HepG2 (cell line): ENCODE measurements at regions not wholly inside any gene's neighbourhood (a gene's known extent, or its start where the extent isn't known, plus 50 kb on each side); places are given as distances from the start of the nearest gene placed in this dataset.

Experiments
- ATAC-seq: fragments of 200-7000 bp; cut with Tn5 transposase; 3 replicates; pipeline ENCODE4 v1.9.1; 2020; ENCODE audit warnings: mild to moderate bottlenecking, moderate library complexity
- BruUV-seq: library from RNA; stranded (reverse); fragments of 400-500 nt; replicated peaks from 2 replicates; lab custom pipeline; 2021; lab: Mats Ljungman, UMichigan
- CTCF ChIA-PET: fragments of 300-600 bp; formaldehyde crosslinking; extraction: SDS; loops from one replicate; lab custom pipeline; 2021; ENCODE audit warnings: low total read pairs, inconsistent platforms, low intra/inter-chr PET ratio; lab: Yijun Ruan, JAX
- POLR2A ChIA-PET: fragments of 350-600 bp; sonication (Branson Sonifier 250); formaldehyde crosslinking; loops from one replicate; lab custom pipeline; 2020; ENCODE audit warnings: antibody characterized with exemption, inconsistent platforms; lab: Yijun Ruan, JAX
- DNase-seq: peaks from one replicate; pipeline ENCODE4 v3.0.0-alpha.2; 2015; ENCODE audit warnings: low spot score
- FAIRE-seq: peaks from 3 replicates; lab custom pipeline; 2011; peaks lifted over from hg19 to GRCh38; lab: Jason Lieb, UNC
- H2AFZ ChIP-seq: one replicate; pipeline ENCODE4 v1.6.1; 2011; ENCODE audit warnings: low read length, inconsistent platforms
- H3K27ac ChIP-seq: fragments of 300-600 bp; 3 replicates; pipeline ENCODE4 v1.8.0; 2011; ENCODE audit warnings: mixed run types, mild to moderate bottlenecking, mixed read lengths, low read length, inconsistent platforms; ENCODE audit not compliant: insufficient read depth; ENCODE audit errors: extremely low read length
- H3K27me3 ChIP-seq, 2 experiments: fragments of 200-600 bp in 1 of 2; 2 replicates in 1 of 2; 3 replicates in 1 of 2; pipeline versions ENCODE4 v1.6.0 to v1.8.0; 2011; ENCODE audit warnings: low read length in 2 of 2, mild to moderate bottlenecking in 2 of 2, moderate library complexity in 2 of 2, inconsistent platforms in 1 of 2; ENCODE audit not compliant: insufficient read depth in 2 of 2, control insufficient read depth in 1 of 2
- H3K36me3 ChIP-seq, 2 experiments: fragments of 200-600 bp in 1 of 2; replicated peaks in 1 of 2; 2 replicates in 1 of 2; 3 replicates in 1 of 2; pipeline versions ENCODE4 v1.5.1 to v1.8.0; 2011; ENCODE audit warnings: low read length in 2 of 2, inconsistent platforms in 1 of 2; ENCODE audit not compliant: insufficient read depth in 2 of 2, control insufficient read depth in 1 of 2
- H3K4me1 ChIP-seq: 2 replicates; pipeline ENCODE4 v1.5.1; 2012; ENCODE audit warnings: low read length, inconsistent platforms; ENCODE audit not compliant: insufficient read depth
- H3K4me2 ChIP-seq: 2 replicates; pipeline ENCODE4 v1.6.0; 2011; ENCODE audit warnings: low read depth, low read length, inconsistent platforms
- H3K4me3 ChIP-seq, 3 experiments: fragments of 200-600 bp in 1 of 3; sonication (generic), shearing (Covaris generic) in 1 of 3; replicated peaks in 1 of 3; 2 replicates each; pipeline ENCODE4 v1.5.1; 2011 to 2016; ENCODE audit warnings: low read length in 3 of 3, inconsistent platforms in 2 of 3, low read depth in 2 of 3, mild to moderate bottlenecking in 2 of 3, control low read depth in 1 of 3, mixed read lengths in 1 of 3; ENCODE audit not compliant: insufficient read depth in 1 of 3
- H3K79me2 ChIP-seq: one replicate; pipeline ENCODE4 v1.6.1; 2011; ENCODE audit warnings: low read length, inconsistent platforms; ENCODE audit not compliant: insufficient read depth
- H3K9ac ChIP-seq: 2 replicates; pipeline ENCODE4 v1.6.0; 2011; ENCODE audit warnings: mild to moderate bottlenecking, low read depth, low read length, inconsistent platforms; ENCODE audit not compliant: insufficient read depth
- H3K9me3 ChIP-seq: 2 replicates; pipeline ENCODE4 v1.5.1; 2012; ENCODE audit warnings: mild to moderate bottlenecking, low read length
- H4K20me1 ChIP-seq: 2 replicates; pipeline ENCODE4 v1.6.0; 2011; ENCODE audit warnings: inconsistent platforms, mild to moderate bottlenecking, low read length, moderate library complexity; ENCODE audit not compliant: insufficient read depth
- ELF1 ChIP-seq: sonication (generic); formaldehyde crosslinking; IDR thresholded peaks from 2 replicates; pipeline ENCODE4 v1.4.0; 2020; ENCODE audit warnings: missing genetic modification reagents
- MAFF ChIP-seq: IDR thresholded peaks from 2 replicates; pipeline ENCODE4 v1.6.1; 2011; ENCODE audit warnings: low read depth, low read length, improper control_type of control experiment
- MAFK ChIP-seq, 2 experiments: IDR thresholded peaks in 1 of 2; conservative IDR thresholded peaks in 1 of 2; 2 replicates each; pipeline ENCODE4 v1.6.1; 2011; ENCODE audit warnings: improper control_type of control experiment in 2 of 2, low read length in 2 of 2
- POLR2A ChIP-seq, 2 experiments: IDR thresholded peaks; 2 replicates each; pipeline ENCODE4 v1.6.1; 2011; ENCODE audit warnings: low read depth in 2 of 2, low read length in 2 of 2, mild to moderate bottlenecking in 1 of 2, moderate library complexity in 1 of 2; ENCODE audit not compliant: insufficient read depth in 1 of 2
- ZNF496 ChIP-seq: sonication (generic); formaldehyde crosslinking; IDR thresholded peaks from 2 replicates; pipeline ENCODE4 v1.8.1; 2023; ENCODE audit warnings: mild to moderate bottlenecking, moderate library complexity, missing genetic modification reagents; ENCODE audit not compliant: insufficient replicate concordance
- ZNF501 ChIP-seq: sonication (generic); formaldehyde crosslinking; IDR thresholded peaks from 2 replicates; pipeline ENCODE4 v1.5.1; 2020; ENCODE audit warnings: mild to moderate bottlenecking, moderate library complexity, missing genetic modification reagents
- ZNF672 ChIP-seq: sonication (generic); formaldehyde crosslinking; IDR thresholded peaks from 2 replicates; pipeline ENCODE4 v1.8.1; 2022; ENCODE audit warnings: missing genetic modification reagents
- ZNF674 ChIP-seq: sonication (generic); formaldehyde crosslinking; IDR thresholded peaks from 2 replicates; pipeline ENCODE4 v1.5.0; 2020; ENCODE audit warnings: low read depth, mild to moderate bottlenecking, missing genetic modification reagents
- ZSCAN9 ChIP-seq: IDR thresholded peaks from 2 replicates; pipeline ENCODE4 v1.6.1; 2016; ENCODE audit warnings: borderline replicate concordance
- WGBS: methylation state at CpG from one replicate; pipeline ENCODE4 v1.1.6; 2017; ENCODE audit warnings: low lambda C conversion rate; 5-methylcytosine and 5-hydroxymethylcytosine counted together
- in situ Hi-C: cut with HindIII; loops from 2 replicates; pipeline ENCODE4 v1.10.0; 2017; ENCODE audit warnings: low pct_unique_long_range_greater_than_20kb; ENCODE audit not compliant: extremely low pct_ligation_motif_present
- intact Hi-C: fragments of 100-400 bp; cut with micrococcal nuclease; formaldehyde crosslinking; loops from one replicate; pipeline ENCODE4 v1.10.0; 2022; ENCODE audit not compliant: unreplicated experiment
- TF ChIP-seq, protein P1 (sequence below): sonication (generic); formaldehyde crosslinking; IDR thresholded peaks from 2 replicates; pipeline ENCODE4 v1.4.0; 2020; ENCODE audit warnings: missing genetic modification reagents, low read depth, mild to moderate bottlenecking, borderline replicate concordance
- TF ChIP-seq, protein P2 (sequence below): IDR thresholded peaks from 2 replicates; pipeline ENCODE4 v1.6.1; 2016; ENCODE audit warnings: low read depth, borderline replicate concordance
- TF ChIP-seq, protein P3 (sequence below): sonication (generic); formaldehyde crosslinking; IDR thresholded peaks from 2 replicates; pipeline ENCODE4 v1.5.0; 2020; ENCODE audit warnings: mild to moderate bottlenecking, low read depth, missing genetic modification reagents, borderline replicate concordance

DNA sequence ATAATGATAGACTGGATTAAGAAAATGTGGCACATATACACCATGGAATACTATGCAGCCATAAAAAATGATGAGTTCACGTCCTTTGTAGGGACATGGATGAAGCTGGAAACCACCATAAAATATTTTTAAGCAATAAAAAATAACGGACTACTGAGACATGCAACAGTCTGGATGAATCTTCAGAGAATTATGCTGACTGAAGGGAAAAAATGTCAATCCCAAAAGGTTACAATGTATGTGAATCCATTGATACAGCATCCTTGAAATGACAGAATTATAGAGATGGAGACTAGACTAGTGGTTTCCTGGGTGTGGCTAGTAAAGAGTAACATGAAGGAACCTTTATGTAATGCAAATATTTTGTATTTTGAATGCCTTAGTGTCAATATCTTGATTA, 1808.6 kb upstream of the NUDT12 start:
- in situ Hi-C loops (no loop called here), intact Hi-C loops (no loop called here)
- ATAC-seq = no peak
- no peaks in the 10 kb centered on the region for H3K36me3 ChIP-seq
- H3K4me2 ChIP-seq = no peak overlapping the region
- no peaks in the 10 kb centered on the region; the same call in 1 of the 2 replicates for H3K9me3 ChIP-seq
- H4K20me1 ChIP-seq = no peaks in the 10 kb centered on the region
- TF ChIP-seq ZNF501 (CRISPR knock-in tag) = no peak
- TF ChIP-seq ZNF672 (CRISPR knock-in tag) = no peak
- TF ChIP-seq ZSCAN9 (CRISPR knock-in tag) = no peak
- no peak for TF ChIP-seq POLR2A (IDR thresholded peaks at IDR 0.05; ENCODE audit: insufficient read depth in 1 of 2, low read depth in 2 of 2, low read length in 2 of 2)
- TF ChIP-seq, protein P1, sequence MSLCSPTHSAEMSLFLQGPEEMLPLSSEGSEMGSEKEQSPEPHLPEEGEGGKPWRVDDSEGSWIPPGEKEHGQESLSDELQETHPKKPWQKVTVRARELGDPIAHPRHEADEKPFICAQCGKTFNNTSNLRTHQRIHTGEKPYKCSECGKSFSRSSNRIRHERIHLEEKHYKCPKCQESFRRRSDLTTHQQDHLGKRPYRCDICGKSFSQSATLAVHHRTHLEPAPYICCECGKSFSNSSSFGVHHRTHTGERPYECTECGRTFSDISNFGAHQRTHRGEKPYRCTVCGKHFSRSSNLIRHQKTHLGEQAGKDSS (CRISPR knock-in tag) = no peak
- TF ChIP-seq, protein P2, sequence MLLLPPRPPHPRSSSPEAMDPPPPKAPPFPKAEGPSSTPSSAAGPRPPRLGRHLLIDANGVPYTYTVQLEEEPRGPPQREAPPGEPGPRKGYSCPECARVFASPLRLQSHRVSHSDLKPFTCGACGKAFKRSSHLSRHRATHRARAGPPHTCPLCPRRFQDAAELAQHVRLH (CRISPR knock-in tag) = no peak
- TF ChIP-seq ZNF674 = no peak
- TF ChIP-seq MAFF = peak; percentile 84
- peak; percentile 83 to 92 for TF ChIP-seq MAFK (conservative IDR thresholded peaks at IDR 0.05 in 1 of 2, IDR thresholded peaks at IDR 0.05 in 1 of 2; ENCODE audit: low read length in 2 of 2)
- TF ChIP-seq ELF1 (CRISPR knock-in tag) = no peak
- TF ChIP-seq, protein P3, sequence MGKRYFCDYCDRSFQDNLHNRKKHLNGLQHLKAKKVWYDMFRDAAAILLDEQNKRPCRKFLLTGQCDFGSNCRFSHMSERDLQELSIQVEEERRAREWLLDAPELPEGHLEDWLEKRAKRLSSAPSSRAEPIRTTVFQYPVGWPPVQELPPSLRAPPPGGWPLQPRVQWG (CRISPR knock-in tag) = no peak
- no peak for TF ChIP-seq ZNF496 (CRISPR knock-in tag)
- H3K4me3 ChIP-seq = no peak overlapping the region
- no peak for FAIRE-seq
- H3K79me2 ChIP-seq = no peaks in the 10 kb centered on the region
- no TSS peak for BruUV-seq
- WGBS = 9% methylated on average over 2 of the region's 2 CpGs
- ChIA-PET POLR2A (no interaction called here), CTCF (no interaction called here)
- DNase-seq = no peak
- H3K9ac ChIP-seq = no peak overlapping the region
- no peak overlapping the region for H3K27ac ChIP-seq
- no peak overlapping the region for H2AFZ ChIP-seq
- H3K4me1 ChIP-seq = no peaks in the 10 kb centered on the region
- H3K27me3 ChIP-seq = no peaks in the 10 kb centered on the region
